H9 (cell line): ENCODE measurements at regions not wholly inside any gene's neighbourhood (a gene's known extent, or its start where the extent isn't known, plus 50 kb on each side); places are given as distances from the start of the nearest gene placed in this dataset.

Experiments
- DNase-seq: peaks from one replicate; pipeline ENCODE4 v3.0.0-alpha.2; 2017
- H2AFZ ChIP-seq: one replicate; pipeline ENCODE4 v1.6.1; 2013; ENCODE audit warnings: mild to moderate bottlenecking, low read length, control low read depth, moderate library complexity
- H2AK5ac ChIP-seq: 2 replicates; pipeline ENCODE4 v1.6.1; 2013; ENCODE audit warnings: low read length, control low read depth, mixed read lengths; ENCODE audit not compliant: insufficient read length
- H2BK120ac ChIP-seq: one replicate; pipeline ENCODE4 v1.6.1; 2013; ENCODE audit warnings: low read depth, mild to moderate bottlenecking, low read length, control low read depth, inconsistent platforms; ENCODE audit not compliant: poor library complexity, severe bottlenecking
- H2BK12ac ChIP-seq: 2 replicates; pipeline ENCODE4 v1.6.1; 2013; ENCODE audit warnings: low read length, control low read depth, mixed read lengths, low read depth; ENCODE audit not compliant: insufficient read length
- H2BK15ac ChIP-seq: 2 replicates; pipeline ENCODE4 v1.6.1; 2013; ENCODE audit warnings: low read depth, low read length, control low read depth
- H2BK20ac ChIP-seq: one replicate; pipeline ENCODE4 v1.6.1; 2013; ENCODE audit warnings: low read depth, mild to moderate bottlenecking, low read length, control low read depth, inconsistent platforms; ENCODE audit not compliant: poor library complexity, severe bottlenecking
- H2BK5ac ChIP-seq: 2 replicates; pipeline ENCODE4 v1.6.1; 2013; ENCODE audit warnings: low read length, control low read depth, mixed read lengths; ENCODE audit not compliant: insufficient read length
- H3K14ac ChIP-seq: 2 replicates; pipeline ENCODE4 v1.6.1; 2013; ENCODE audit warnings: low read length, control low read depth; ENCODE audit not compliant: insufficient read depth
- H3K18ac ChIP-seq: 2 replicates; pipeline ENCODE4 v1.6.1; 2013; ENCODE audit warnings: low read depth, mild to moderate bottlenecking, mixed read lengths, low read length, control low read depth; ENCODE audit not compliant: insufficient read length
- H3K23ac ChIP-seq: 2 replicates; pipeline ENCODE4 v1.6.1; 2013; ENCODE audit warnings: low read length, control low read depth, mixed read lengths, low read depth; ENCODE audit not compliant: insufficient read length
- H3K23me2 ChIP-seq: 2 replicates; pipeline ENCODE4 v1.6.1; 2013; ENCODE audit warnings: low read depth, mild to moderate bottlenecking, mixed read lengths, low read length, control low read depth; ENCODE audit not compliant: insufficient read length, poor library complexity, severe bottlenecking
- H3K27ac ChIP-seq: 2 replicates; pipeline ENCODE4 v1.5.1; 2013; ENCODE audit warnings: low read length, control low read depth, mixed read lengths, low read depth; ENCODE audit not compliant: insufficient read length
- H3K27me3 ChIP-seq: 2 replicates; pipeline ENCODE4 v1.6.1; 2013; ENCODE audit warnings: low read length, control low read depth, inconsistent platforms; ENCODE audit not compliant: insufficient read depth
- H3K4ac ChIP-seq: 2 replicates; pipeline ENCODE4 v1.6.1; 2013; ENCODE audit warnings: low read depth, mild to moderate bottlenecking, control low read depth, inconsistent platforms, low read length, moderate library complexity
- H3K4me1 ChIP-seq: 2 replicates; pipeline ENCODE4 v1.6.1; 2013; ENCODE audit warnings: low read length, control low read depth, inconsistent platforms; ENCODE audit not compliant: insufficient read depth
- H3K4me2 ChIP-seq: 2 replicates; pipeline ENCODE4 v1.6.1; 2013; ENCODE audit warnings: low read length, control low read depth, mixed read lengths; ENCODE audit not compliant: insufficient read length, insufficient read depth
- H3K56ac ChIP-seq: 2 replicates; pipeline ENCODE4 v1.6.1; 2013; ENCODE audit warnings: low read depth, mild to moderate bottlenecking, mixed read lengths, low read length, control low read depth; ENCODE audit not compliant: insufficient read length
- H3K79me1 ChIP-seq: 2 replicates; pipeline ENCODE4 v1.6.1; 2013; ENCODE audit warnings: low read depth, mild to moderate bottlenecking, moderate library complexity, low read length, control low read depth, inconsistent platforms; ENCODE audit not compliant: insufficient read depth, poor library complexity, severe bottlenecking
- H3K79me2 ChIP-seq: 2 replicates; pipeline ENCODE4 v1.6.1; 2013; ENCODE audit warnings: low read length, control low read depth, inconsistent platforms; ENCODE audit not compliant: insufficient read depth
- H3K9ac ChIP-seq: 2 replicates; pipeline ENCODE4 v1.6.1; 2013; ENCODE audit warnings: low read length, control low read depth, mixed read lengths; ENCODE audit not compliant: insufficient read length; ENCODE audit errors: extremely low read depth
- H3K9me3 ChIP-seq: one replicate; pipeline ENCODE4 v1.6.1; 2013; ENCODE audit warnings: low read depth, low read length, inconsistent platforms; ENCODE audit not compliant: control insufficient read depth
- H3T11ph ChIP-seq: one replicate; pipeline ENCODE4 v1.6.1; 2013; ENCODE audit warnings: mild to moderate bottlenecking, low read length, control low read depth, inconsistent platforms
- H4K20me1 ChIP-seq: one replicate; pipeline ENCODE4 v1.6.1; 2013; ENCODE audit not compliant: control insufficient read depth, insufficient read length, insufficient read depth
- H4K5ac ChIP-seq: 2 replicates; pipeline ENCODE4 v1.6.1; 2013; ENCODE audit warnings: low read depth, mild to moderate bottlenecking, mixed read lengths, low read length, control low read depth; ENCODE audit not compliant: insufficient read length
- H4K8ac ChIP-seq: replicated peaks from 2 replicates; pipeline ENCODE4 v1.6.1; 2013; ENCODE audit warnings: low read length, control low read depth, mixed read lengths, low read depth; ENCODE audit not compliant: insufficient read length
- H4K91ac ChIP-seq: 2 replicates; pipeline ENCODE4 v1.6.1; 2013; ENCODE audit warnings: low read depth, mild to moderate bottlenecking, moderate library complexity, mixed read lengths, low read length, control low read depth; ENCODE audit not compliant: insufficient read length
- H3K27ac Mint-ChIP-seq, 3 experiments: 2 replicates in 2 of 3; 3 replicates in 1 of 3; pipeline ENCODE4 v1.8.0; 2020 to 2021; ENCODE audit warnings: mixed read lengths in 3 of 3, mild to moderate bottlenecking in 1 of 3, moderate library complexity in 1 of 3
- H3K27me3 Mint-ChIP-seq: 2 replicates; pipeline ENCODE4 v1.8.0; 2021; ENCODE audit warnings: low read depth, mild to moderate bottlenecking, moderate library complexity, mixed read lengths
- H3K36me3 Mint-ChIP-seq, 3 experiments: 2 replicates in 2 of 3; 3 replicates in 1 of 3; pipeline ENCODE4 v1.8.0; 2020 to 2021; ENCODE audit warnings: low read depth in 3 of 3, mixed read lengths in 3 of 3; ENCODE audit not compliant: insufficient read depth in 1 of 3
- H3K4me1 Mint-ChIP-seq, 2 experiments: 2 replicates each; pipeline ENCODE4 v1.8.0; 2020; ENCODE audit warnings: mixed read lengths in 2 of 2
- H3K4me3 Mint-ChIP-seq, 2 experiments: 2 replicates in 1 of 2; 3 replicates in 1 of 2; pipeline ENCODE4 v1.8.0; 2020 to 2021; ENCODE audit warnings: mild to moderate bottlenecking in 2 of 2, mixed read lengths in 2 of 2, moderate library complexity in 1 of 2
- H3K9me3 Mint-ChIP-seq, 2 experiments: 2 replicates in 1 of 2; 3 replicates in 1 of 2; pipeline ENCODE4 v1.8.0; 2020; ENCODE audit warnings: mild to moderate bottlenecking in 2 of 2, mixed read lengths in 2 of 2, moderate library complexity in 1 of 2
- CTCF ChIP-seq: fragments of 200-600 bp; sonication (generic); conservative IDR thresholded peaks from 3 replicates; pipeline ENCODE4 v1.8.0; 2021; ENCODE audit warnings: antibody characterized with exemption, mild to moderate bottlenecking
- WGBS: extraction: QIAGEN DNeasy Blood & Tissue Kit; methylation state at CpG from one replicate; pipeline ENCODE4 v1.1.7; 2013; ENCODE audit warnings: missing lambda C conversion rate, low lambda C conversion rate, mixed read lengths; ENCODE audit not compliant: insufficient read length; ENCODE audit errors: extremely low coverage; 5-methylcytosine and 5-hydroxymethylcytosine counted together

DNA sequence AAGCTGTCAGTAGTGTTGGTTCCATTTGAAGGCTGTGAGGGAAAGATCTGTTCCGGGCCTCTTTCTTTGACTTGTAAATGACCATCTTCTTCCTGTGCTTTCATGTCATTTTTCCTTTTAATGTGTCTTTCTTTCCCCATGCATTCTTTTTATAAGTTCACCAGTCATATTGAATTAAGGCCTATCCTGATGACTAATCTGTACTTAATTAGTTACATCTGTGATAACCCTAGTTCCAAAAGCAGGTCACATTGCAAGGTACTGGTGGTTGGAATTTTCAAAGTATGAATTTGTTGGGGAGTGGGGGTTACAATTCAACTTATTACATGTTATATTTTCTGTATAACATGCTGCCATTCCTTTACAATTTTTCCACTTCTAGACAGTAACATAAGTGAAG lies 1642.1 kb upstream of the FLRT2 start:
- no peak overlapping the region for H3K27ac Mint-ChIP-seq
- no peaks in the 10 kb centered on the region for H3K27me3 ChIP-seq
- H3K14ac ChIP-seq: no peak overlapping the region
- H2BK15ac ChIP-seq: no peak overlapping the region
- no peak overlapping the region for H4K8ac ChIP-seq
- peaks cover 0 to 3% of the 10 kb centered on the region in 2 experiments; a peak in 2 of 5 replicates for H3K9me3 Mint-ChIP-seq
- H3K9ac ChIP-seq: no peak overlapping the region
- no peak for TF ChIP-seq CTCF
- no peak overlapping the region for H4K5ac ChIP-seq
- peaks cover 7% of the 10 kb centered on the region in 2 experiments for H3K4me1 Mint-ChIP-seq
- H3K18ac ChIP-seq: no peak overlapping the region
- H3K4me2 ChIP-seq: no peak overlapping the region
- H3K56ac ChIP-seq: no peak overlapping the region
- H2BK120ac ChIP-seq: no peak overlapping the region
- H3K4me3 Mint-ChIP-seq: no peak overlapping the region
- H3K9me3 ChIP-seq: no peaks in the 10 kb centered on the region
- no peak overlapping the region for H3K23ac ChIP-seq
- H3K4ac ChIP-seq: no peak overlapping the region
- H2AK5ac ChIP-seq: no peak overlapping the region
- no peak overlapping the region for H2BK20ac ChIP-seq
- H3K27ac ChIP-seq: no peak overlapping the region
- no peak overlapping the region for H2BK5ac ChIP-seq
- H3K23me2 ChIP-seq: no peaks in the 10 kb centered on the region
- H2BK12ac ChIP-seq: no peak overlapping the region
- no peak overlapping the region for H4K91ac ChIP-seq
- no peak overlapping the region for H3T11ph ChIP-seq
- H4K20me1 ChIP-seq: no peaks in the 10 kb centered on the region
- H3K36me3 Mint-ChIP-seq: peaks cover 0 to 2% (median 0%) of the 10 kb centered on the region in 3 experiments; a peak in 4 of 7 replicates
- H3K79me2 ChIP-seq: no peaks in the 10 kb centered on the region
- H3K79me1 ChIP-seq: no peaks in the 10 kb centered on the region
- no peak overlapping the region for H2AFZ ChIP-seq
- DNase-seq: no peak
- H3K4me1 ChIP-seq: no peaks in the 10 kb centered on the region
- no peaks in the 10 kb centered on the region for H3K27me3 Mint-ChIP-seq
- WGBS: no CpG with 5 or more reads among the region's 1 CpG
